Epithelial cell of proximal tubule (primary cell): ENCODE measurements at regions not wholly inside any gene's neighbourhood (a gene's known extent, or its start where the extent isn't known, plus 50 kb on each side); places are given as distances from the start of the nearest gene placed in this dataset.

Source experiments
- DNase-seq: peaks from one replicate; pipeline ENCODE4 v3.0.0-alpha.2; 2011; ENCODE audit warnings: low read depth
- H3K4me3 ChIP-seq: 2 replicates; pipeline ENCODE4 v1.5.1; 2011; ENCODE audit warnings: low read depth, mild to moderate bottlenecking, low read length
- CTCF ChIP-seq: conservative IDR thresholded peaks from 2 replicates; pipeline ENCODE4 v1.5.1; 2012; ENCODE audit warnings: low read depth, mild to moderate bottlenecking, low read length

DNA sequence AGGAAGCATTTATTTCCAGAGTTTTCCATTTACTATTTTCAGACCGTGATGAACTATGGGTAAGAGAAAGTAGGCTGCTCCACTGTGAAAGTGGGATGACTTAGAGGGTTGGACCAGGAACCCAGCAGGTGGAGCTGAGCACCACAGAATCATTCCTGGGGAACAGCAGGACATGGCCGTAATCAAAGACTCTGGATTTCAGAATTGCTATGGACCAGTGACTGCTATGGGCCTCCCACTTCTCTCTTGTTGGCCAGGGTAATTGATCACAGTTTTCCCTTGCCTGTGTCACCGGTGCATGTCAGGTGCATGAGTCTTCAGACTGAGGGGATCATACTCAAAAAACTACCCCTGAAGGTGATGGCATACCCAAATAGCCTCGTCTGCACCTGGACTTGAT is 90.6 kb upstream of the GPC1 start:
- DNase-seq: no peak

DNA sequence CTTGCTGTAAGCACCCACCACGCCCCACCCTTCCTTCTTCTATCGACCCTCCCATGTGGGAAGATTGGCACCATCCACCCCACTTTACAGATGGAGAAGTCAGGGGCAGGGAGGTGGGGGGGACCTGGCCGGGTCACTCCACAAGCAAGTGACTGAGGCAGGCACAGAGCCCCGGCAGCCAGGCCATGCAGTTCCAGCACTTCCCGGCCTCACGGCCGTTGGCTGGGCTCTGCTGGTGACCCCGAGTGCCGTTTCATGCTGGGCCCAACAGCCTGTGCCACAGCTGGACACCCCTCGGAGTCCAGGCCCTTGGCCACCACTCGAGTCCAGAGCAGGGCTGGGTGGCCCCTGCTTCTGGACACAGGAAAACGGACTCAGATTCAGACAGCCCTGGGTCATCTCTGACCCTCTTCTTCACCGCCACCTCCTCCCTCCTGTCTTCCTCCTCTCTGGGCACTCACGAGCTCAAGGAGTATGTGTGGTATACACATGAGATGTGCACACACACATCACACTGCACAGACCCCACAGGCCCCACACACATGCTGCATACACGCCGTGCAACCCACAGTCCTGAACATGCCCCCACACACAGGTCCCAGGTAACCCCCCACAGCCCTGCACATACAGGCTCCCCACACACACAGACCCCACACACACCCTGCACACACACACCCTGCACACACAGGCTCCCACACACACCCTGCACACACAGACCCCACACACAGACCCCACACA is 89.3 kb upstream of the GPC1 start:
- TF ChIP-seq CTCF: no peak
- no peak for DNase-seq
- H3K4me3 ChIP-seq: no peak overlapping the region

More for the DNA sequence above, 90.6 kb upstream of the GPC1 start:
- TF ChIP-seq CTCF: peak; percentile 9
- H3K4me3 ChIP-seq: no peak overlapping the region

GRCh38 chr2:240346753-240347372 is 88.6 kb upstream of the GPC1 start:
- no peak for DNase-seq
- no peak overlapping the region for H3K4me3 ChIP-seq
- no peak for TF ChIP-seq CTCF

GRCh38 chr2:240347373-240347940 is 88.0 kb upstream of the GPC1 start:
- no peak for DNase-seq
- no peak for TF ChIP-seq CTCF
- H3K4me3 ChIP-seq: no peak overlapping the region

DNA sequence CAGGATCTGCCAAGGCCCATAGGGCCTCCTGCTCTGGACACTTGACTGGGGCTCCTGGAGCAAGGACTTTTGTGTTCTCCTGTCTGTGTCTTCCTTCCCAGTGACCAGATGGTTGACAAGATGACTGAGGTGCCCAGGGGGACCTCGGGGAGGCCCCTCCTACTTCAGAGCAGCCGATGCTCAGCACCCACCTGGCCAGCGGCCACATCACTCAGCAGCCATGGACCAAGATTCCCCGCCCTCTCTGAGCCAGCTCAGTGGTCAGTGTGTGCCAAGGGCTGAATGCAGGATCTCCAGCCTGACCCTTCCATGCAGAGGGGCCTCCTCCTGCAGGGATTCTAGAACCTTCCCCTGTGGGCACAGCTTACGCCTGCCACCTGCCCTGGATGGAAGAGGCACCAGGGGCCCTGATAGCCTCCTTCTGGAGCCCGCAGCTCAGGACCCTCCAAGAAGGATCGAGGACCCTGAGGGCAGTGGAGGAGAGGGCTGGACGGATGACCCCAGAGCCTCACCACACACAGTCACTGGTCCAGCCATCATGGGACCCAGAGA is 87.4 kb upstream of the GPC1 start:
- no peak overlapping the region for H3K4me3 ChIP-seq
- no peak for DNase-seq
- no peak for TF ChIP-seq CTCF

- no peak overlapping the region for H3K4me3 ChIP-seq
- no peak for TF ChIP-seq CTCF
- no peak for DNase-seq
Measured at GRCh38 chr2:240348522-240348921, 86.9 kb upstream of the GPC1 start.
